ENCODE measurements at regions not wholly inside any gene's neighbourhood (a gene's known extent, or its start where the extent isn't known, plus 50 kb on each side); places are given as distances from the start of the nearest gene placed in this dataset.
A peak's percentile ranks its signal among the peaks of the same experiment; 100 is the strongest.

DNA sequence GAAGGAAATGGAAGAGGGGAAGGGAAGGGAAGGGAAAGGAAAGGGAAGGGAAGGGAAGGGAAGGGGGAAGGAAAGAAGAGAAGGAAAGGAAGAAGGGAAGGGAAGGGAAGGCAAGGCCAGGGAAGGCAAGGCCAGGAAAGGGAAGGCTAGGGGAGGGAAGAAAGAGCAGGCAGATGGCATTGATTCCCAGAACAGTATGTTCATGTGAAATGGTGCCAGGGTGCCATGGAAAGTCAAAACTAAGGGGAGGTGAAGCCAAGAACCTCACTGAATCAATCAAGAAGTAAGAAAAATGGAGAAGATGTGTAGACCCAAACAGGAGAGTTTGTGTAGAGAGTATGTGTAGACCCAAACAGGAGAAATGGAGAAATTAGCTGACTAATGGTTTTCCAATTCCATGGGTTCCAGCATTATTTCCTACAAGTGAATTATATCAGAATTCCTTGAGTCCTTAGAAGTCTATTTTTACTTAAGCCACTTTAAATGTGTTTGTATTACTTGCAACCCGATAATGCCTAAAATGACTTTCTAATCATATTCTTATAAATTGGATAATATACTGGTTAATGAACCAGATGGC is 367.6 kb downstream of the TXNL1 start:
- no peak for DNase-seq

- no peak for DNase-seq
Observed at GRCh38 chr18:56269958-56270357, 368.4 kb downstream of the TXNL1 start.

GRCh38 chr18:56268952-56269351 is 369.4 kb downstream of the TXNL1 start:
- DNase-seq, result no peak

GRCh38 chr18:56267334-56267733 is 371.1 kb downstream of the TXNL1 start:
- DNase-seq, result no peak

GRCh38 chr18:56258178-56258577 is 380.2 kb downstream of the TXNL1 start:
- no peak for DNase-seq

- peak; percentile 48 for DNase-seq
Observed at GRCh38 chr18:56257205-56257604, 381.2 kb downstream of the TXNL1 start.

- DNase-seq, result no peak
Observed at GRCh38 chr18:56256659-56257058, 381.7 kb downstream of the TXNL1 start.

- no peak for DNase-seq
Observed at GRCh38 chr18:56255381-56255780, 383.0 kb downstream of the TXNL1 start.

- no peak for DNase-seq
Observed at GRCh38 chr18:56252456-56252855, 385.9 kb downstream of the TXNL1 start.

DNA sequence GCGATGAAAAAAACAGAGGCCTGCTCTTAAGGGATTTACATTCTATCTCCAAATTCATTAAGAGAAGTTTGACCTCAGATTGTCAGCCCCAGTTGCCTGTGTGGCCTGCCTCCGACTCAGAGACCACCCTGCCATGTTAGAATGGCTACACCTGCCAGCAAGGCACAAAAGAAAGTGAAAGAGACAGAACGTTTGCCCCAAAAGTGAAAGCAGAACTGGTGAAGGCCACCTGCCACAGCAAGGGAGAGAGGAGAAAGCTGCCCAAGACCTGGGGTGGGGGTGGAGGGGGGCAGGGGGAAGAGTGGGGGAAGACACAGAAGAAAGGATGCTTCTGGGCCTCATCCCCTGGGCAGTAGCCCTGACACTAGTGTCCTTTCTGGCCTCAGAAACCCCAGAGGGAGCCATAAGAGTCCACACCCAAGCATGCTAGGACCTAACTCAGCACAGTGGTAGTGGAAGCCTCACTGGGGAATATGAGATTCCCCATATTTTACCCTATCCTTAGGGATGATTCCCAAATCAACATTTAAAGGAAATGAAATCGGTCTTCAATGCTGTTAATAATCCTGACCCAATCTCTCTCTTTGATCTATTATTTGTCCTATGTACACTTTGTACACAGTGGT is 389.7 kb downstream of the TXNL1 start:
- DNase-seq, result no peak

GRCh38 chr18:56246916-56247315 is 391.5 kb downstream of the TXNL1 start:
- DNase-seq, result no peak

- DNase-seq, result peak; percentile 25
Observed at GRCh38 chr18:56245866-56246580, 392.4 kb downstream of the TXNL1 start.

DNA sequence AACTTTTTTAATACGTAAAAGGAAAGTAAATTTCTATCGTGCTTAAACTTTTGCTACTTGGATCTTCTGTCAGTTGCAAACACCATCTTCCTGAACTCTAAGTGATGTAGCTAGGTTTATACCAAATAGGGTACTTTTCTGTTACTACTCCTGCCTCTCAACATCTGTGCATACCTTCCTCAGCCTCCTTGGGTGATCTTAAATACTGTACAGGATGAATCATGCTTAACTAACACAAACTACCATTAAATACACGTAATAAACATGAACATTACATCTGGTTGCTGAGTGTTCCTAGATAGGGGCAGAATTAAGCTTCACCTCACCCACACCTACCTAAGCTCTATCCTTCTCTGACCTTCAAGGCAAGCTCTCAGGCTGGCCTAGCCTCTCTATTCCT is 398.0 kb downstream of the TXNL1 start:
- DNase-seq, result peak; percentile 82

GRCh38 chr18:56238576-56238975 is 399.8 kb downstream of the TXNL1 start:
- DNase-seq, result no peak

- no peak for DNase-seq
Observed at GRCh38 chr18:56235481-56236013, 402.8 kb downstream of the TXNL1 start.

- DNase-seq, result no peak
Observed at GRCh38 chr18:56235071-56235470, 403.3 kb downstream of the TXNL1 start.

- peak; percentile 88 for DNase-seq
Observed at GRCh38 chr18:56233595-56233994, 404.8 kb downstream of the TXNL1 start.

- no peak for DNase-seq
Observed at GRCh38 chr18:56226025-56226424, 412.4 kb downstream of the TXNL1 start.

DNA sequence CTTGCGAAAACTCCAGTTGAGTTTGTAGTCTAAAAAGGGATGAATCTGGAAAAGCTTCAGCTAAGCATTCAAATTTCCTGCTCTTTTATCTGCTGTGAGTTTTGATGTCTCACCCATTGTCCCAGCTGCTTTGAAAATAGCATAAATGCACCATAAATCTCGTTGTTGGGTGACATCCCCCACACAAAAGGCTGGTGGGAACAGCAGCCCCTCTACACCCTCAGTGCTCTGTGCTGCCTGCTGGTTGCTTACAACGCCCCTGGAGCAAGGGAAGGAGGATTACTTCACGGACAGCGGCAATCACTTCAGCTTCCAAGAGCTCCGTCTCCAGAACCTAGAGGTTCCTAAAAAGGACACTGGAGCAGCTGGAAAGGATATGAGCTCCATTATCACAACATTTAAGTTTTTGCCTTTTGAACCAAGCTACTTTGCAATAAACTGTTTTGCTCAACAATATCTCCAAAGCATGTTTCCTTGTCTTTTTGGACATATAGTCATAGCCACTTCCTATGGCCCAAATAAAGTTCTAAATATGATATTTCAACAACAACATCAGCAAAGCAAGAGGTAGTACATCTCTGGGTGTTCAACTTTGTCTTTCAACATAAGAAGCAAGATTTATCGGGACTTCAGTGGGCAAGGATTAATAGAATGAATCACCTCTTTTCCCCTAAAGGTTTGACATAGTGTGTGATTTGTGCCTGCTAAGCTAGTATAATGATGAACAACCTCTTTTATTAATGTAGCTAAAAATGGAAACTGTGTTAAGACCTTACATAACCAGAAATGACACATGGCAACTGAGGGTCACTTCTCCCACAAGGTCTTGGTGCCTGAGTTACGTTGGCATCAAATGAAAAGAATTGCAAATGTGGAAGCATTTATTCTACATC is 413.5 kb downstream of the TXNL1 start:
- no peak for DNase-seq

DNA sequence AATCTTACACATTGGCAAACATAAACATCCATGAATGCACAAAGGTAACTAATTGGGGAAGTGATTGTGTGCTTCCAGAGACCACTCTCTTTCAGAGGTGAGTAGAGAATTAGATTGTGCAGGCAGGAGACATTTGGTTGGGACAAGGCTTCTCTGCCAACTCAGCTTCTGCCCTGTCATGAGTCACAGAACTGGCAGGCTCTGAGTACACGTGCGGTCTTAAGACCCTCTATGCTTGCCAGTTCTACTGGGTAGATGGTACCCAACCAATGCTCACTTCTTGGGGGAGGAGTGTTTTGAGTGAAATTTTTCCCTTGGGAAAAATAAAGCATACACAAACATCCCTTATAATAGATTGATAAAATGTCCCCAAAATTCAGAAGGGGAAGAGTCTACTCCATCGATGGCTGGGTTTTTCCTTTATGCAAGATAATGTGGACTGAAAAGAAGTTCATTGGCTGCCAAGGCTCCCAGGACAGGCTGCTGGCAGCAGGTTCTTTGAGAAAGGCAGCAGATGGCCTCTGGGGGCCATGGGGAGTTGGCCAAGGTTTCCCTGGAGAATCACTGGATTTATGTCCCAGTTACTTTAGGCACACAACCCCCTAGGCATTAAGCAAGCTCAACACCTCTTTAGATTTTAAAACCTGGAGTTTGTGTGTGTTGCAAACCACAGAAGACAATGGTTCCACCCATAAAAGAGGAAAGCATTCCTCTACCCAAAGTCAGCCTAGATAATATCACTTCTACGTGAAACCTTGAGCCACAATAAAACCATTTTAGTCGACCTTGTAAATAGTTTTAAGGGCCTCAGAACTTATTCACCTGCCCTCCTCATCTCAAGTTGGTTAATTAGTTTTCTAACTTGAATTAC is 417.0 kb downstream of the TXNL1 start:
- DNase-seq, result no peak

GRCh38 chr18:56217406-56217805 is 421.0 kb downstream of the TXNL1 start:
- no peak for DNase-seq

DNA sequence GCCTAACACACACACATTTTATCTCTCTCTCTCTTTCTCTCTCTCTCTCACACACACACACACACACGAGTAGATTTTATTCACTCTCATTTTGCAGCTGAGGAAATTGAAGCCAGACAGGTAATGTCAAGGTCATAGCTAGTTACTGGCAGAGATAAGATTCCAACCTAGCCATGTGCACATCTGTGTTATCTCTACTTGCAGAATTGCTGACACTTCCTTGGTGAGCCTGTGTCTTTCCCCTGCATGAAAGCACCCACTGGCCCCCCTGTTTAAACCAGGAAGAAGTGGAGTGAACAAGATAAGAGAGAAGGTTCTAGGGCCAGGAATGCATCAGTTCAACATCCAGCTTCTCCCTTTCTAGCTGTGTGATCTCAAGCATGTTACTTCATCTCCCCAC is 423.7 kb downstream of the TXNL1 start:
- DNase-seq, result no peak

All from HCEC 1CT (cell line).